Mesendoderm (in vitro differentiated cells): ENCODE measurements at regions not wholly inside any gene's neighbourhood (a gene's known extent, or its start where the extent isn't known, plus 50 kb on each side); places are given as distances from the start of the nearest gene placed in this dataset.

Experiments used
- DNase-seq: peaks from one replicate; pipeline ENCODE4 v3.0.0; 2013
- H2AK5ac ChIP-seq: 2 replicates; pipeline ENCODE4 v1.6.1; 2013; ENCODE audit warnings: low read length, inconsistent platforms
- H2BK120ac ChIP-seq: 2 replicates; pipeline ENCODE4 v1.6.1; 2013; ENCODE audit warnings: low read depth, mild to moderate bottlenecking, low read length, moderate library complexity, mixed read lengths
- H2BK15ac ChIP-seq: replicated peaks from 2 replicates; pipeline ENCODE4 v1.6.1; 2013; ENCODE audit warnings: low read depth, mild to moderate bottlenecking, moderate library complexity
- H2BK5ac ChIP-seq: 2 replicates; pipeline ENCODE4 v1.6.1; 2013; ENCODE audit warnings: low read length, inconsistent platforms
- H3K18ac ChIP-seq: 2 replicates; pipeline ENCODE4 v1.6.1; 2013; ENCODE audit warnings: mild to moderate bottlenecking, low read length, mixed read lengths
- H3K23ac ChIP-seq: one replicate; pipeline ENCODE4 v1.6.1; 2013; ENCODE audit warnings: low read length
- H3K27ac ChIP-seq: 2 replicates; pipeline ENCODE4 v1.5.1; 2013; ENCODE audit warnings: low read depth, mild to moderate bottlenecking, inconsistent platforms, low read length, moderate library complexity
- H3K27me3 ChIP-seq: 2 replicates; pipeline ENCODE4 v1.6.1; 2013; ENCODE audit warnings: low read length, control low read depth, mild to moderate bottlenecking, inconsistent platforms; ENCODE audit not compliant: insufficient read depth, poor library complexity
- H3K36me3 ChIP-seq: 2 replicates; pipeline ENCODE4 v1.6.1; 2013; ENCODE audit warnings: low read length, inconsistent platforms; ENCODE audit not compliant: control insufficient read depth, insufficient read depth
- H3K4ac ChIP-seq: one replicate; pipeline ENCODE4 v1.6.1; 2013; ENCODE audit warnings: low read depth, mild to moderate bottlenecking, low read length, moderate library complexity
- H3K4me1 ChIP-seq: 2 replicates; pipeline ENCODE4 v1.6.1; 2013; ENCODE audit warnings: low read depth, low read length, inconsistent platforms; ENCODE audit not compliant: control insufficient read depth
- H3K4me2 ChIP-seq: 2 replicates; pipeline ENCODE4 v1.6.1; 2013; ENCODE audit warnings: low read length
- H3K4me3 ChIP-seq: 2 replicates; pipeline ENCODE4 v1.5.1; 2013; ENCODE audit warnings: mild to moderate bottlenecking, low read length
- H3K56ac ChIP-seq: one replicate; pipeline ENCODE4 v1.6.1; 2013; ENCODE audit warnings: low read length
- H3K79me1 ChIP-seq: 2 replicates; pipeline ENCODE4 v1.6.1; 2013; ENCODE audit warnings: low read length, inconsistent platforms
- H3K79me2 ChIP-seq: 2 replicates; pipeline ENCODE4 v1.6.1; 2013; ENCODE audit warnings: mild to moderate bottlenecking, low read length; ENCODE audit not compliant: control insufficient read depth, insufficient read depth
- H3K9ac ChIP-seq: 2 replicates; pipeline ENCODE4 v1.6.1; 2013; ENCODE audit warnings: low read length, inconsistent platforms
- H4K5ac ChIP-seq: one replicate; pipeline ENCODE4 v1.6.1; 2013; ENCODE audit warnings: low read length
- H4K8ac ChIP-seq: one replicate; pipeline ENCODE4 v1.6.1; 2013; ENCODE audit warnings: low read depth, mild to moderate bottlenecking, control low read depth, low read length, moderate library complexity
- WGBS: extraction: QIAGEN DNeasy Blood & Tissue Kit; methylation state at CpG from one replicate; pipeline ENCODE4 v1.1.7; 2013; ENCODE audit warnings: low lambda C conversion rate, missing lambda C conversion rate; ENCODE audit not compliant: insufficient coverage; ENCODE audit errors: extremely low coverage; 5-methylcytosine and 5-hydroxymethylcytosine counted together

GRCh38 chr6:127000631-127001030, 117.8 kb upstream of the RSPO3 start:
- Histone ChIP-seq H4K5ac (no peak overlapping the region), H2BK120ac (no peak overlapping the region), H3K27me3 (no peaks in the 10 kb centered on the region), H3K4ac (no peak overlapping the region), H3K36me3 (no peaks in the 10 kb centered on the region), H2BK5ac (no peak overlapping the region), H3K9ac (no peak overlapping the region), H3K79me2 (no peaks in the 10 kb centered on the region), H3K79me1 (no peaks in the 10 kb centered on the region), H3K4me2 (no peak overlapping the region), H3K56ac (no peak overlapping the region), H3K27ac (no peak overlapping the region), H2AK5ac (no peak overlapping the region), H3K23ac (no peak overlapping the region), H2BK15ac (no peak overlapping the region), H4K8ac (no peak overlapping the region), H3K4me1 (no peaks in the 10 kb centered on the region), H3K4me3 (no peak overlapping the region), H3K18ac (no peak overlapping the region)
- DNase-seq = no peak
- no CpG with 5 or more reads among the region's 6 CpGs for WGBS

- Histone ChIP-seq H2AK5ac (no peak overlapping the region), H3K4me2 (no peak overlapping the region), H2BK120ac (no peak overlapping the region), H3K4me1 (no peaks in the 10 kb centered on the region), H3K23ac (no peak overlapping the region), H3K9ac (no peak overlapping the region), H3K79me1 (no peaks in the 10 kb centered on the region), H4K8ac (no peak overlapping the region), H4K5ac (no peak overlapping the region), H3K27ac (no peak overlapping the region), H3K4ac (no peak overlapping the region), H3K18ac (no peak overlapping the region), H3K27me3 (no peaks in the 10 kb centered on the region), H2BK5ac (no peak overlapping the region), H3K4me3 (no peak overlapping the region), H3K56ac (no peak overlapping the region), H3K36me3 (no peaks in the 10 kb centered on the region), H3K79me2 (no peaks in the 10 kb centered on the region), H2BK15ac (peak overlapping the region; percentile 74)
- WGBS = no CpG with 5 or more reads among the region's 3 CpGs
- no peak for DNase-seq
Measured at GRCh38 chr6:127013865-127014264, 104.6 kb upstream of the RSPO3 start.

GRCh38 chr6:127015858-127016257, 102.6 kb upstream of the RSPO3 start:
- no peak overlapping the region for H3K9ac ChIP-seq
- H3K79me2 ChIP-seq = no peaks in the 10 kb centered on the region
- H3K36me3 ChIP-seq = no peaks in the 10 kb centered on the region
- no peak overlapping the region for H3K4ac ChIP-seq
- H2BK15ac ChIP-seq = no peak overlapping the region
- H2AK5ac ChIP-seq = no peak overlapping the region
- no peak overlapping the region for H4K5ac ChIP-seq
- H3K56ac ChIP-seq = no peak overlapping the region
- H2BK5ac ChIP-seq = no peak overlapping the region
- H3K4me1 ChIP-seq = no peaks in the 10 kb centered on the region
- H2BK120ac ChIP-seq = no peak overlapping the region
- no peak overlapping the region for H3K18ac ChIP-seq
- H3K23ac ChIP-seq = no peak overlapping the region
- H3K27ac ChIP-seq = no peak overlapping the region
- H4K8ac ChIP-seq = no peak overlapping the region
- H3K4me2 ChIP-seq = no peak overlapping the region
- DNase-seq = peak; percentile 16
- no peaks in the 10 kb centered on the region for H3K27me3 ChIP-seq
- H3K79me1 ChIP-seq = no peaks in the 10 kb centered on the region
- no peak overlapping the region for H3K4me3 ChIP-seq

- no peak overlapping the region for H3K18ac ChIP-seq
- H3K4me2 ChIP-seq = no peak overlapping the region
- no peak overlapping the region for H2AK5ac ChIP-seq
- H3K79me2 ChIP-seq = no peaks in the 10 kb centered on the region
- H4K5ac ChIP-seq = no peak overlapping the region
- no peak for DNase-seq
- H3K27ac ChIP-seq = no peak overlapping the region
- H2BK120ac ChIP-seq = no peak overlapping the region
- H3K27me3 ChIP-seq = no peaks in the 10 kb centered on the region
- no CpG with 5 or more reads among the region's 1 CpG for WGBS
- H3K9ac ChIP-seq = no peak overlapping the region
- H3K4ac ChIP-seq = no peak overlapping the region
- H2BK15ac ChIP-seq = no peak overlapping the region
- no peak overlapping the region for H3K4me3 ChIP-seq
- H3K79me1 ChIP-seq = no peaks in the 10 kb centered on the region
- no peaks in the 10 kb centered on the region for H3K4me1 ChIP-seq
- no peak overlapping the region for H3K56ac ChIP-seq
- no peak overlapping the region for H3K23ac ChIP-seq
- no peaks in the 10 kb centered on the region for H3K36me3 ChIP-seq
- H4K8ac ChIP-seq = no peak overlapping the region
- no peak overlapping the region for H2BK5ac ChIP-seq
Measured at GRCh38 chr6:127019828-127020227, 98.6 kb upstream of the RSPO3 start.

- no peak overlapping the region for H3K4me2 ChIP-seq
Measured at GRCh38 chr6:127022302-127022701, 96.2 kb upstream of the RSPO3 start.

GRCh38 chr6:127023001-127023778, 95.3 kb upstream of the RSPO3 start:
- no peak overlapping the region for H2AK5ac ChIP-seq
- no peak overlapping the region for H3K4me3 ChIP-seq
- H3K18ac ChIP-seq = no peak overlapping the region
- no peaks in the 10 kb centered on the region for H3K4me1 ChIP-seq
- H4K5ac ChIP-seq = no peak overlapping the region
- no peak overlapping the region for H4K8ac ChIP-seq
- no peak overlapping the region for H3K4me2 ChIP-seq
- no peak overlapping the region for H3K4ac ChIP-seq
- WGBS = no CpG with 5 or more reads among the region's 1 CpG
- DNase-seq = no peak
- H3K36me3 ChIP-seq = no peaks in the 10 kb centered on the region
- no peaks in the 10 kb centered on the region for H3K79me1 ChIP-seq
- H3K56ac ChIP-seq = no peak overlapping the region
- no peak overlapping the region for H3K9ac ChIP-seq
- no peaks in the 10 kb centered on the region for H3K27me3 ChIP-seq
- no peak overlapping the region for H2BK120ac ChIP-seq
- H3K27ac ChIP-seq = no peak overlapping the region
- no peak overlapping the region for H2BK5ac ChIP-seq
- H2BK15ac ChIP-seq = no peak overlapping the region
- H3K79me2 ChIP-seq = no peaks in the 10 kb centered on the region
- H3K23ac ChIP-seq = no peak overlapping the region

More at GRCh38 chr6:127022302-127022701, 96.2 kb upstream of the RSPO3 start:
- Histone ChIP-seq H4K8ac (no peak overlapping the region), H3K79me1 (no peaks in the 10 kb centered on the region), H3K4ac (no peak overlapping the region), H2BK15ac (no peak overlapping the region), H3K36me3 (no peaks in the 10 kb centered on the region), H2AK5ac (no peak overlapping the region), H3K79me2 (no peaks in the 10 kb centered on the region), H3K18ac (no peak overlapping the region), H3K9ac (no peak overlapping the region), H3K4me3 (no peak overlapping the region), H3K27ac (no peak overlapping the region), H3K4me1 (no peaks in the 10 kb centered on the region), H3K23ac (no peak overlapping the region), H4K5ac (no peak overlapping the region), H2BK120ac (no peak overlapping the region), H2BK5ac (no peak overlapping the region), H3K56ac (no peak overlapping the region), H3K27me3 (no peaks in the 10 kb centered on the region)
- WGBS = no CpG with 5 or more reads among the region's 7 CpGs
- DNase-seq = no peak
